GM23248 (cell line): ENCODE measurements at regions not wholly inside any gene's neighbourhood (a gene's known extent, or its start where the extent isn't known, plus 50 kb on each side); places are given as distances from the start of the nearest gene placed in this dataset.

Source experiments
- EZH2 ChIP-seq: fragments of 200-600 bp; sonication (generic); IDR thresholded peaks from 2 replicates; pipeline ENCODE4 v1.6.1; 2018; ENCODE audit warnings: antibody characterized with exemption, mild to moderate bottlenecking; ENCODE audit not compliant: insufficient read depth, poor library complexity, severe bottlenecking
- EZH2phosphoT487 ChIP-seq: fragments of 200-600 bp; sonication (generic); IDR thresholded peaks from 2 replicates; pipeline ENCODE4 v1.6.1; 2018; ENCODE audit warnings: antibody characterized with exemption, moderate library complexity, mild to moderate bottlenecking, low read depth; ENCODE audit not compliant: insufficient read depth

DNA sequence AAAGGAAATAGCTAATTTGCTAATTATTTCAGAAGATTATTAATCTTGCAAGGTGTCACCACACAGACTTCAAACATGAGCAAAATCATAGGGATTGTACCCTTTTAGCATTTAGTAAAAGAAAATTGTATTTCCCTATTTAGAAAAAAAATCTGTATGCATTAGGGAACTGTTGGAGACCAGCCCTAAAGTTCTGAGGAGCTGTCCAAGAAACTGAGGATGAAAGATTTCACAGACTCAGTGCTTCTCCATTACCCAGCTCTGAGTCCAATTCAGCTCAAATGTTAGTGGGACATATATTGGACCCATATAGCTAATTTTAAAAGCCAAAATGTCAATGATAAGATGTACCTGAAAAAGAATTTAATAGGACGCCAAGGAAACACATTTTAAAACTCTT is 271.7 kb downstream of the SNX10 start:
- TF ChIP-seq EZH2: no peak
- no peak for TF ChIP-seq EZH2phosphoT487
